ENCODE measurements at regions not wholly inside any gene's neighbourhood (a gene's known extent, or its start where the extent isn't known, plus 50 kb on each side); places are given as distances from the start of the nearest gene placed in this dataset.

DNA sequence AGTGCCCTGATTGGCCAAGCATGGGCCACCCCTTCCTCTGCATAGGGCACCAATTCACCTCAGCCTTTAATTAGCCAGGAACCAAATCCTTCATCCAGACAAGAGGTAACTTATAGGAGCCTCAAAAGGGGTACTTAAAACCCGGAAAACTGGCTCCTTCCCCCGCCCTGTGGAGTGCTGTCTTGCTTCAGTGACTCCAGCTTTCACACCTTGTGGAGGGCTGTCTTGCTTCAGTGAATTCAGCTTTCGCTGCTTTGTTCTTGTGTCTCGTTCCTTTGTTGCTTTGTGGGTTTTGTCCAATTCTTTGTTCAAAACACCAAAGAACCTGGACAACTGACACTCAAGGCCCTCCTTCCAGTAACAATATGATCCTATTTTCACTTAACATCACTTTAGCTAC, 82.2 kb upstream of the FRG1 start:
- TF ChIP-seq POLR2AphosphoS5 (IDR thresholded peaks at IDR 0.05) (no peak), POLR2A (IDR thresholded peaks at IDR 0.05; ENCODE audit: low read depth) (no peak), EP300 (IDR thresholded peaks at IDR 0.05) (no peak)
- TF ChIP-seq, protein P1, sequence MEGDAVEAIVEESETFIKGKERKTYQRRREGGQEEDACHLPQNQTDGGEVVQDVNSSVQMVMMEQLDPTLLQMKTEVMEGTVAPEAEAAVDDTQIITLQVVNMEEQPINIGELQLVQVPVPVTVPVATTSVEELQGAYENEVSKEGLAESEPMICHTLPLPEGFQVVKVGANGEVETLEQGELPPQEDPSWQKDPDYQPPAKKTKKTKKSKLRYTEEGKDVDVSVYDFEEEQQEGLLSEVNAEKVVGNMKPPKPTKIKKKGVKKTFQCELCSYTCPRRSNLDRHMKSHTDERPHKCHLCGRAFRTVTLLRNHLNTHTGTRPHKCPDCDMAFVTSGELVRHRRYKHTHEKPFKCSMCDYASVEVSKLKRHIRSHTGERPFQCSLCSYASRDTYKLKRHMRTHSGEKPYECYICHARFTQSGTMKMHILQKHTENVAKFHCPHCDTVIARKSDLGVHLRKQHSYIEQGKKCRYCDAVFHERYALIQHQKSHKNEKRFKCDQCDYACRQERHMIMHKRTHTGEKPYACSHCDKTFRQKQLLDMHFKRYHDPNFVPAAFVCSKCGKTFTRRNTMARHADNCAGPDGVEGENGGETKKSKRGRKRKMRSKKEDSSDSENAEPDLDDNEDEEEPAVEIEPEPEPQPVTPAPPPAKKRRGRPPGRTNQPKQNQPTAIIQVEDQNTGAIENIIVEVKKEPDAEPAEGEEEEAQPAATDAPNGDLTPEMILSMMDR (IDR thresholded peaks at IDR 0.05) = no peak
